ENCODE measurements at regions not wholly inside any gene's neighbourhood (a gene's known extent, or its start where the extent isn't known, plus 50 kb on each side); places are given as distances from the start of the nearest gene placed in this dataset.
"Not testable (repeated sequence)": the region's sequence is repeated elsewhere in the genome, so short reads cannot be mapped to it uniquely, and the experiment has no call there.

GRCh38 chr4:100054071-100054470 is 104.0 kb upstream of the H2AZ1 start:
- no peak for DNase-seq (ENCODE audit: low spot score)
- intact Hi-C loops (cut with DNase I) = no loop called here
- no peak for ATAC-seq

GRCh38 chr4:100049872-100050271 is 99.8 kb upstream of the H2AZ1 start:
- ATAC-seq = no peak
- intact Hi-C loops (cut with DNase I) = no loop called here
- DNase-seq (ENCODE audit: low spot score) = no peak

- DNase-seq (ENCODE audit: low spot score) = no peak
- intact Hi-C loops (cut with DNase I) = no loop called here
- no peak for ATAC-seq
Measured at GRCh38 chr4:100042711-100043110, 92.6 kb upstream of the H2AZ1 start.

GRCh38 chr4:100042235-100042634 is 92.2 kb upstream of the H2AZ1 start:
- no peak for DNase-seq (ENCODE audit: low spot score)
- intact Hi-C loops (cut with DNase I) = no loop called here
- no peak for ATAC-seq

- intact Hi-C loops (cut with DNase I) = no loop called here
- no peak for ATAC-seq
- DNase-seq (ENCODE audit: low spot score) = no peak
Measured at GRCh38 chr4:100041646-100042045, 91.6 kb upstream of the H2AZ1 start.

- ATAC-seq (no peak), DNase-seq (ENCODE audit: low spot score) (no peak)
- intact Hi-C loops (cut with DNase I) = no loop called here
Measured at GRCh38 chr4:100034023-100034664, 84.1 kb upstream of the H2AZ1 start.

GRCh38 chr4:100026066-100026465 is 76.0 kb upstream of the H2AZ1 start:
- DNase-seq (ENCODE audit: low spot score) = no peak
- no peak for ATAC-seq
- intact Hi-C loops (cut with DNase I) = no loop called here

GRCh38 chr4:100023800-100024199 is 73.7 kb upstream of the H2AZ1 start:
- intact Hi-C loops (cut with DNase I) = no loop called here
- DNase-seq (ENCODE audit: low spot score) = no peak

GRCh38 chr4:100022792-100023222 is 72.7 kb upstream of the H2AZ1 start:
- intact Hi-C loops (cut with DNase I) = no loop called here
- DNase-seq (ENCODE audit: low spot score) = no peak
- ATAC-seq = no peak

More at GRCh38 chr4:100023800-100024199, 73.7 kb upstream of the H2AZ1 start:
- ATAC-seq = no peak

- ATAC-seq = no peak
- DNase-seq (ENCODE audit: low spot score) = no peak
- intact Hi-C loops (cut with DNase I) = no loop called here
Measured at GRCh38 chr4:100019821-100020220, 69.7 kb upstream of the H2AZ1 start.

GRCh38 chr4:100017637-100018310 is 67.7 kb upstream of the H2AZ1 start:
- ATAC-seq = no peak
- DNase-seq (ENCODE audit: low spot score) = no peak
- intact Hi-C loops (cut with DNase I) = no loop called here

- DNase-seq (ENCODE audit: low spot score) (no peak), ATAC-seq (no peak)
- intact Hi-C loops (cut with DNase I) = no loop called here
Measured at GRCh38 chr4:100016191-100016590, 66.1 kb upstream of the H2AZ1 start.

- intact Hi-C loops (cut with DNase I) = no loop called here
- no peak for DNase-seq (ENCODE audit: low spot score)
- no peak for ATAC-seq
Measured at GRCh38 chr4:100014616-100015015, 64.5 kb upstream of the H2AZ1 start.

- DNase-seq (ENCODE audit: low spot score) = no peak
- ATAC-seq = no peak
- intact Hi-C loops (cut with DNase I) = no loop called here
Measured at GRCh38 chr4:100009490-100009889, 59.4 kb upstream of the H2AZ1 start.

GRCh38 chr4:100008048-100008447 is 58.0 kb upstream of the H2AZ1 start:
- intact Hi-C loops (cut with DNase I) = no loop called here
- DNase-seq (ENCODE audit: low spot score) (no peak), ATAC-seq (no peak)

- ATAC-seq; intact Hi-C loops (cut with DNase I); DNase-seq (ENCODE audit: low spot score): not testable (repeated sequence)
Measured at GRCh38 chr4:100006161-100006560, 56.1 kb upstream of the H2AZ1 start.

All from sciatic nerve (tissue), 2 donors.